NCI-H187 (cell line): ENCODE measurements at regions not wholly inside any gene's neighbourhood (a gene's known extent, or its start where the extent isn't known, plus 50 kb on each side); places are given as distances from the start of the nearest gene placed in this dataset.

ENCODE experiments used
- DNase-seq, 2 experiments: peaks; one replicate each; lab custom pipeline; 2025; lab: John Stamatoyannopoulos, UW

DNA sequence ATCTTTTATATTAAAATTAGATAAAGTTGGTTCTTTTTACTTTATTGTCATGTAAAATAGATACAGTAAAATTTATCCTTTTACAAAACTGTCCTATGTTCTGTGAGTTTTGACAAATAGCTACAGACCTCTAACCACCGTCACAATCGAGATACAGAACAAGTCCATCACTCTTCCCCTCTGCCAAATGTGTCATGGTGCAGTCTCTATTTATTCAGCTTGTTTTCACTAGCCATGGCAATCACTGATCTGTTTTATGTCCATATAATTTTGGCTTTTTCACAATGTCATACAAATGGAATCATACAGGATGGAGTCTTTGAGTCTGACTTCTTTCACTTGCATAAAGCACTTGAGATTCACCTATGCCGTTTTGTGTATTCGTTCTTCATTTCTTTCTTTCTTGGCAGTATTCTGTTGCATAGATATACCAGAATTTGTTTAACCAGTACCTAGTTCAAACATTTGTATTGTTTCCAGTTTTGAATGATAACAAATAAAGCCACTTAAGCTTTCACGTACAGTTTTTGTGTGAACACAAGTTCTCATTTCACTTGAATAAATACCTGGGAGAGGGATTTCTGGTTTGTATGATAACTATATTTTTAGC lies 273.2 kb upstream of the MPDZ start:
- DNase-seq = no peak

DNA sequence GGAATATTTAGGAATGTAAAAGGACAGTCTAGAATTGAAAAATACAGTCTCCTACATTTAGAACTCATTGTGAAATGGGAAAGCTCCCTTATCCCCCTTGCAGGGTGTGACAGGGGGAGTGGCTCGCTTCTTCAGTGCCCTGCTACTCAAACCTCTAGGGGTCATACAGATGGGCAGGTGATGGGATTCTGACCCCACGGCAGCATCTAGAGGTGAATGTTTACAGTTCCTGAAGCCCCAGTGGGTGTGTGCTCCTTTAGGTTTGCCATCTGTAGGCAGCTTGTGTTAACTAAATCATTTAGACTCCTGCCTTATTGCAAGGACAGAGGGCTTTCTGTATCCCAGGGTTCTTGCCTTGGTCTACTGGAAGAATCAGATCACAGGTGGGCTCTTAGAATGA lies 271.0 kb upstream of the MPDZ start:
- DNase-seq = no peak

DNA sequence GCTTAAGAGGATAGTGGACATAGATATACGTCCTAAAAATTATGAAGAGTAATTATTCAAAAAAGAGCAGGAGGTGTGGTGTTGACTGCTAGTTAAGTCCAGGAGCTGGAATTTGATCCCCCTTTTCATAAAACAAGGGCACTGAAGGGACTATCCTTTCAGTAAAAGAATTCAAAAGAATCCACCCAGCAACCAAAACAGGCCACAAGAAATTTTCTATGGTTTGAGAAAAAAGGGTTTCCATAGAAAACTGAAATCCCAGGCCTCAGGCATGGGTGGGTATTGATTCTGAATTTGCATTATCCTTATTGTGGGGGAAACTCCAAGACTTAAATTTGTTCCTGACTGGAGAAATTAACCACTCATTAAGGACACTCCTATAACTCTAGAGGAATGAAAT lies 269.0 kb upstream of the MPDZ start:
- DNase-seq = no peak

DNA sequence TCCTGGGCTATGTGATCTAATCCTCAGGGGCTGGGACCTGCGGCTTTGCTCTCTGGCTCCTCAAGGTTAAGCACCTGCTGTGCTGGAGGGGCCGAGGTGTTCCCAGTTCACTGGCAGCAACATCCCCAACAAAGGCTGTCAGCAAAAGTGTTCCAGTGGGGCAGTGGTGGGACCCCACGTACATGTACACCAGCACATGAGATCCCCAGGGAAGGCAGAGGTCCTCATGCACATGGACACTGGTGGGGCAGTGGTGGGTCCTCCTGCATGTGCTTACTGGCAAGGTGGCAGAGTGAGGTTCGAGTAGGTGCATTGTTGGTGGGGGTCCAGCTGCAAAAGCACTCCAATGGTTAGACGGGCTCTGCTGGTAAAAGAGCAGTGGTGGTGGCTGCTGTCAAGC lies 255.6 kb upstream of the MPDZ start:
- no peak for DNase-seq

DNA sequence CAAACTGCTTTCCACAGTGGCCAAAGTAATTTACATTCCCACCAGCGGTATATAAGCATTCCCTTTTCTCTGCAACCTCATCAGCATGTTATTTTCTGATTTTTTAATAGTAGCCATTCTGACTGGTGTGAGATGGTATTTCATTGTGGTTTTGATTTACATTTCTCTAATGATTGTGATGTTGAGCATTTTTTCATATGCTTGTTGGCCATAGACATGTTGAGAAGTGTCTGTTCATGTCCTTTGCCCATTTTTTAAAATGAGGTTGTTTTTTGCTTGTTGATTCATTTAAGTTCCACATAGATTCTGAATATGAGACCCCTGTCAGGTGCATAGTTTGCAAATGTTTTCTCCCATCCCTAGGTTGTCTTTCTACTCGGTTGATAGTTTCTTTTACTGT lies 254.5 kb upstream of the MPDZ start:
- no peak for DNase-seq

DNA sequence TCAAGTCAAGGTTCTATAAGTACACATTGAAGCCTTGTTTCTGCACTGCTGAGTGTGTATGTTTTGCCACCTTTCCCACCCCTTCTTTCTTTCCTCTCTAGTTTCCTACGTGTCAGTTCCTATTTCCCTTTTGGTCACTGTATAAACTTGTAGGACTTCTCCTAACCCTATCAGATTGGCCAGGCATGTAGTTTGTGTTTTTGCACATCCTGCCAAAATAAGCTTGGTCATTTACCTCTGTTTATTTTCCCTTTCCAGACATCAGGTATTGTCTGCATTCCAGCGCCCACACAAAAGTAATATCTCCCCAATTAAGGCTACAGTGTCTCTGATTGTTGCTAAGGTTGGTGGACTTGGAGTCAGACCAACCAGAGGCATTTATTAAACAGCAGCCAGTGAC lies 252.9 kb upstream of the MPDZ start:
- DNase-seq = no peak

DNA sequence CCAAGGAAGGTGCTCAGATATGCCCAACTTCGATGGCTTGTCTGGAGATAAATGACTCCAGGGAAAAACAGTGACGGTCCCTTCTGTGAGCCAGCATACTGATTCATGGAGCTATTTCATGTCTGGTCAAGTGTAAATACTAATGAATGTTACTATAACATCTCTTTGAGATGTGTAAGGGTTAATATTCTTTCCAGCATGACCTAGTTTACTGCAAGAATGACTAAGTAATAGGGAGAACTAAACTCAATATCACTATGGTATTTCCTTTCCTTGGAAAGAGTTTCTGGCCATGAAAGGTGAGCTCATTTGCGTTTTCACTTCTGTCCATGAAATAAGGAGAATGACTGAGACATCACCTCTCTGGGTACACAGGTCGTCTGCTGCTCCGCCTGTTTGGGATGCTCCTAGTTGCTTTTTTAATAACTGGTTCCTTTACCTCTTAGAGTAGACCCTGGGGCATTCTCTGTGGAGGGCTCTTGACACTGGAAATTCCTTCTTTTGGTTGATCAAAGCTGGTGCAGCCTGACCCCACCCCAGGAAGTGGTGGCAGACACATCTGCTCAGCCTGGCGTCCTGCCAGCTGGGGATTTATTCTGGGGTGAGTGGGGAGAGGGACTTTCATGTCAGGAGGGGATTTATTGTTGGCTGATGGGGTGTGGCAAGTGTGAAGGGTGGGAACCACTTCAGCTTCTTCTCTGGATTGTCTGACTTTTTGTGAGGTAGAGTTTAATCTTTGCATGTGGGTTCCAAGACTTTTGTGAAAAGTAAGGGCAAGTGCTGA lies 250.0 kb upstream of the MPDZ start:
- peak; percentile 3 to 60 for DNase-seq

DNA sequence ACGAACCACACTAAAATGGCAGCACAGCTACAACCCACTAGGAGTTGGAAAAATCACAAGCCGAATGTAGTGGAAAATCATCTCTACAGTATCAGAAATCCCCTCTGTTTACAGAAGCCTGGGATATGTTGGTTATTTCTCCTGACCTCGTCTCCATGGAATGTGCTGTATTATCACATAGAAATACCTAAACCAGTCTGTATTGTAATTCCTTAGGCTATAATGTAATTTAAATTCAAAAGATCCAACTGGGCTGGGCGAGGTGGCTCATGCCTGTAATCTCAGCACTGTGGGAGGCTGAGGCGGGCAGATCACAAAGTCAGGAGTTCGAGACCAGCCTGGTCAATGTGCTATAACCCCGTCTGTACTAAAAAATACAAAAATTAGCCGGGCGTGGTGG lies 244.8 kb upstream of the MPDZ start:
- DNase-seq = no peak

DNA sequence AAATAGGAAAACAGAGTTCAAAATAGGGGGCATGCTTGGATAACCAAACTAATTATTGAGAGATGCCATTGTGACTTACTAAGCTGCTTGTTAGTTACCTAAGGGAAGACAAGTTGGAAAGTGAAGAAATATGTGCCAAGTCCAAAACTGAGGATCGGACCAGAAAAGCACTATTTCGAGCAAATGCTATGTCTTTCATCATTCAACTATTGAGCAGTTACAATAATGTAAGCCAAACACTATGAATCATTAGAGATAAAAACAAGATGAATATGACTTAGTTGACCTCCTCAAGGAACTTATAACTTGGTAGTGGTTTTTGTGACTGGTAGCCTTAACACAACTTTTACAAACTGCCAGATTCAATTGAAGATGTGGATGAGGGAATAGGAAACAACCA lies 240.6 kb upstream of the MPDZ start:
- DNase-seq = no peak

DNA sequence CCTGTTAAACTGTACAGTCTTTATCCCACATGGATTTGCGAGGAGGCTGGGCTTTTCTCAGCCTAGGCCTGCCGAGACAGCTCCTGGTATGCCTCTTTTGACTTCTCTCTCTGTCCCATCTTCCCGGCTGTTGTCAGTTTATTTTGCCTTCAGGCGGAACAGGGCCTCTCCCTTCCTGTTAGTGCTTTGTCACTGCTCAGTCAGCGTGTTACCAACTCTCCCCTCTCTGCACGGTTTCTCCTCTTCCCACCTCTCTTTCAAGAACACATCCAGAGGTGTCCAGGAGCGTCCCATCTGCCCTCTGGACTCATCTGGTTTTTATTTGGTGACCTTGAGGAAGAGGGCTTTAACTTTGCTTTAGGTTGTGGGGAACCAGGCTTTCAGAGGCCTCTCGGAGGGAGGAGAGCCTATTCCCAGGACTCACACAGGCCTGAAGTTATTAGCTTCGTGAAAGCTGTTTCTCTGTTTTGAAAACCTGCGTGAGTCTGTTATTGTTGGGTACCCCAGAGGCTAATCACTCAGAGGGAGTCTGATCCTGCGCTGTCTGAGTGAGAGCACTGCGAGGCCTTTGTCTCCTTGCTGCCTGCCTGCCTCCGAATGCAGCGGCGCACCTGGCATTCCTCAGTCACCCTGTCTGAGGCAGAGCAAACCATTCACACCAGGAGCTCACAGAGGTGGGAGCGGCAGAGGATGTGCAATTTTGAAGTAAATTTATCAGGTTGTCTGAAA lies 234.4 kb upstream of the MPDZ start:
- DNase-seq = peak; percentile 36 to 53

DNA sequence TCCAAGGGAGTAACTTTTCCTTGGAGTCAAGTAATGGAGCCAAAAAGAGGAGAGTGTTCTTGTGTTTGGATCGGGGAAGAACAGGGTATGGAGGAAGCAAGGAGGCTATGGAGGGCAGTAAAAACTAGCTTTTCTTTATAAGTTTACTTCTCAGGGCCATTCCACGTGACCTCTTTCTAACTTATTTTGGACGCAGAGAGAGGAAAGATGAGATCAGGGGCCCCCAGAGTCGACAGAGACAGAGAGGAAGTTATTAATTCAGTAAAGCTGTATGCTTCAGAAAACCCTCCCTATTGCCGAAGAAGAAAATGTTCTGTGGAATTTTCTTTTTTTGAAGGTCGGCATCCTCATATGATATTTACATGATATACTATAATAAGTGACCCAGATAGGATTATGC lies 233.8 kb upstream of the MPDZ start:
- DNase-seq = no peak

DNA sequence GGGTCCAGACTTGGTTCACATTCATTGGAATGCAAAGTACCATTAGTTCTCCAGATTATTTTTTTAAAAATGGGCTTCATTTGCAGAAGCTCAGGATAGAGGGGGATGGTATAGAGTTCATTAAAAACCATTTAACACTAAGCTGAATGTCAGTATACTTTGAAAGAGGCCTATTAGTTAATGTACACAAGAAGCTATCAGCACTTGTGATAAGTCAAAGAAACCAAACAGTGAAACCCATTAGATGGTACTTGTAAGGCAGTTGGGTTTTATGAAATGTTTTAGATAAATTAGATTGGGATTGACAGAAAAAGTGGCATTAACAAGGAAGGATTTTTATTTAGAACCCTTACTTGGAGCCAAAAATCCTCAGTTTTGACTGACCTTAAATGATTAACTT lies 229.2 kb upstream of the MPDZ start:
- DNase-seq = no peak

DNA sequence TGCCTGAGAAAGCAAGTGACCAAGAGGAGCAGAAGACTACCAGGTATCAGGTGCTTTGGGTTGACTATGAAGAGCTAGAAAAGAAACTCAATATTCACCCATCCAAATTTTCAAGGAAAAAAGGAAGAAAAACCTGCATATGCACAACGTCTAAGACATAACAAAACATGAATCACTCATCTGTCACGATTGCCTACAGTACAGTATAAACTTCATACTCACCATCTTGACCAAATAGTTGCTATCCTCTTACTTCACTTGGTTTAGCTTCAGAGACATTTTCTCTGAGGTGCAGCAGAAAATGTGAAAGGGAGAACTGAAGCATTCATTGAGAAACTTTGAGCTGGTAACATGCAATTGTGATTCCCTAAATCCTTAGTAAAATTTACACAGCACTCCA lies 228.6 kb upstream of the MPDZ start:
- no peak for DNase-seq

DNA sequence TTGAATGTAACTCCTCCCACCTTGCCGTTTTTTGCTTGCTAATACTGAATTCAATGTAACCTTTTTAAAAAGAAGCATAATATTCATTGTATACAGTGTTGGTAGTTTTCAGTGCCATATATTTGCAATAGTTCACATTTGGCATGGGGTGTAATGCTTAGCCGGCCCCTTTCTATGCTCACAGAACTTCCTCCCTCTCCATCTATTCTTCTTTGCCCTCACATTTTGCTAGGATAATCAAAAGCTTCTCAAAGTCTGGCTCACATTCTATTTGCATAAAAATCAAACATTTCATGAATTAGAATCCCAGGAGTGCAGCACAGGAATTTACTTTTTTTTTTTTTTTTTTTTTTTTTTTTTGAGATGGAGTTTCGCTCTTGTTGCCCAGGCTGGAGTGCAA lies 226.3 kb upstream of the MPDZ start:
- DNase-seq = no peak

DNA sequence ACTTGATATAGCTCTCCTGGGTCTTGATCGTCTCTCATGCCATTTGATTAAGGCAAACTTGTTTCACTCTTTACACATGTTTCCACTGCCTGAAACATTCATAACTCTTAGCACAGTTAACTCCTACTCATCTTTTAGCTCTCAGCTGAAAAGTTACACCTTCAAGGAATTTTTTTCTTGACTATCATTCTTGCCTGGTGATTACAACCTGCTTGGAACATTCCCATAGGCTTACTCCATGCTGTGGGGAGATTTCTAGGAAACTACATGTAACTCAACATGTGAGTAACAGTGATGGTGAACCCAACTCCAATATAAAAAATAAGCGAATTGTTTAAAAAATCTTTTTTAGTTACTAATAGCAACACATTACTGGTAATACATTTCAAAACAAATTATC lies 224.1 kb upstream of the MPDZ start:
- no peak for DNase-seq

DNA sequence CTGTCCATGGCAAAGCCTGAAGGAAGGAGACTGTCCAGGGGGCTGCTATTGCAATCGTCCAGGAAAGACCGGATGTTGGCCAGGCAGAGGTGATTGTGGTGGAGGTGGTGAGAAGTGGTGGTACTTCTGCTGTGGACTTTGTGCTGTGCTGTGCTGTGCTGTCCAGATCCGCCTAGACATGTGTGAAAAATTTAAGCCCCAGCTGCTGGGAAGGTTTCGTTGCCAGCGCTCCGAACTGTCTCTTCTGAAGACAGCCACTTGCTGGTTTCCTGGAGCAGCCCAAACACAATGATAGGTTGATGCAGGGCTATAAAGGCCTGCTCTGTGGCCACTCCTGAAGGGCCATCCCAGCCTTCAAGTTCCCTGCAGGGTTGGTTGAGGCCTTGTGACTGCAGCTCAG lies 223.0 kb upstream of the MPDZ start:
- DNase-seq = no peak

DNA sequence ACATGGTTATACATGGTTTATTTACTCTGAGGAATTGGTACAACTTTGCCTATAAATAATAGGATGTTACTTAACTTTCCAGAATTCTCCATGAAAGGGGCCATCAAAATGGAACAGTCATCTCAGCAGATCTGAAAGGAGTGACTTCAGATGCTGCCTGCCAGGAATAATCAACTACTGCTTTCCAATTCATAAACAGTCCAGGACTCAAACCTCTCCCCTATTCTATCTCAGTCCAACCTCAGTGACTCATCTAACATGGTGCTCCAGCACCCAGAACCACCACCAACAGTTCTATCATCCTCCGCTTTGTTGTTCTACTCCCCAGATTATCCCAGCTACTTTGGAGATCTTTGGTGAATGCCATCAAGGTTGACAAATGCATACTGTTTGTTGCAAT lies 221.5 kb upstream of the MPDZ start:
- no peak for DNase-seq

DNA sequence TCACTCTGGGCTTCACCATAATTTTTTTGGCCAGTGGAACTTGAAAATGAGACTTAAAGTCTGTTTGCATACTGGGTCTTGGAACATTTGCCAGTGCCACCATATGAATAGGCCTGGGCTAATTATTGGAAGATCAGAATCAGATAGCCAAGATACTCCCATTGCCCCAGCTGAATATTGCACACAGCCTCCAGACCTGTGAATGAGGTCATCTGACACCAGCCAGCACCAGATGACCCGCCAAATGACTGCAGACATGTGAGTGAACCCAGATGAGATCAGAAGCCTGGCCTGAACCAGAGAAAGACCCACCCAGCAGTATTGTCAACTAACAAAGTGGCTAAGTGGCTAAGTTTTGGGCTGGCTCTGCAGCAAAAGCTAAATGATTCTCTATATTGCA lies 220.5 kb upstream of the MPDZ start:
- no peak for DNase-seq

DNA sequence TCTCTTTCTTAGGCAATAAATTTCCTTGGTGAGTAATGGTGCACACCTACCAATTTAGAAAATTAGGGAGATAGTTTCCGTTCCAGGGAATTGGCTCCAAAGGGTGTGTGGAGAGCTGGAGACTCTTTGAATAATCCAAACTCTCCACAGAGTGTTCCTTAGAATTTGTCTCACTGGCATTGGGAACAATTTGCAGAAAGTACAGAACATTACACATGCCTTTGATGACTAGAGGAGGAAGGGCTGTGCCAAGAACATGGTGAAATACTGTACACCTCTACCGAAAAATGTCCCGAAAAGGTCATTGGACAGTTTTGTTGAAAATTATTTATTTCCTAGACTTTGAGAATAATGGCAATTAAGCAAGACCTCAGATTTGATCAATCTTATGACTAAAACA lies 214.2 kb upstream of the MPDZ start:
- no peak for DNase-seq

DNA sequence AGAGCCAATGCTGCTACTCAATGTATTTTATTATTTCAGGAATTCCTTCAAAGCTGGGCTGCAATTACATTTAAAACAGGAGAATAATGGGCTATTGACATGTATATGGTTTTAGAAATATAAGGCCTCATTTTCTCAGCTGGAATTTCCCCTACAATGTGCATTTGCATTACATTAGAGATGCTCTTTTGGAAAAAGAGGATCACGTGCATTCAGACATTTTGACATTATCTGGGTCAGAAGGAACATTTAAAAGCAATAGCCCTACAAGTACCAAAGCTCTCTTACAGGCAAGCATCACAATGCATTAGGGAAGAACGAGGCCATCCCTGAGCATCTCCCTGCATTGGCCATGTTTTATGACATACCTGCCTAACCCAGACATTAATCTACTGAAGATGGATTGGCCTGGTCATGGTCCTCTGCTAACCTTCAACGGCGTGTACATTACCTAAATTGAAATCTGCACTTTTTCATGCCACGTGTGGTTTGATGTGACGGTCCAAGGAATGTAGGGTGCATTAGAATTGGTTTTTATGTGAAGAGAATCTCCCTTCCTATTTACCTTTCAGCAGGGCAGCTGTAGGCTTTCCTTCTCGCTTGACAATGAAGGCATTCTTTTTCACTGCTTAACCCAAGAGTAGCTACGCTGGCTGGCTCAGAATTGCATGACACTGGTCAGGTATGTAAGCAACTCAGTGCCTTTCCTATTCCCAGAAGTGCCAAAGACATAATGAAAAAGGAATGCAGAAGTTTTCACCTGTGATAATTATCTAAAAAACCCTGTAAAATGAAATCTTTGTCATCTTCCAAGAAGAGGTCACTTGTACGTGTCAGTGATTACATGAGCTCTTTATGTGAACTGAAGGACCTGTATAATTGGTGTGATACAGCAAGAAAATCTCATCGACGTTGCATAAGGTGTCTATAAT lies 212.3 kb upstream of the MPDZ start:
- DNase-seq = peak; percentile 33 to 70

DNA sequence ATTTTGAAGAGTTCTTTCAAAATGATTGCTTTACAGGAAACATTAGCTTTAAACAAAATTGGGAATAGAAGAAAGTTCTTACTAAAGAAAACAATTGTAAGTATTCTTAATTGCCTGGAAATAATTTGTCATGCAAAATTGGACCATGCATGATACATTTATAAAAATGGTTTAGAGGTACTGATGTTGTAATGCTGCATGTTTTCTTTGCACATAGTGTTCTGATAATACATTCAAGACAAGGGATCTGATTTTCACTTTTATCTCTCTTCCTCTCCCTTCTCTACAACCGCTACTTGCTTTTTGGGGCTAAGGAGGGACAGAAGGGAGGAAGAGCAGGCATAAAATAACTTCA lies 211.6 kb upstream of the MPDZ start:
- no peak for DNase-seq

DNA sequence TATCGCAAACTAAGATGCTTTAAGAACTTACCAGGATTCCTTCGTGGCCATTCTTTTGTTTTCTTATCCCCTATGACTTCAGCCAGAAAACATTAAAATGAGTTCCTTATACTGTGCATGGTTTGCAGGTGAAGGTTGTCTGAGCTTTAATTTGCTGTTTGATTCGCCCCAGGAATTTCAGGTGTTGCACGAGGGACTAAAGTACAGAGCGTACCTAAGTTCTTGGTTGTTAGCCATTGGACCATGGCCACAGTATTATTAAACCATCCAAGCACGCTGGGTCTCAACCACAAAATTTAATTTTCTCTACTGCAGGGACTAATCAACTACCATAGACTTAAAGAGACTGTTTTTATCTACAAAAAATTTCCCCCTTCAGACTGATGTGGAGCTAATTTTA lies 208.4 kb upstream of the MPDZ start:
- DNase-seq = no peak
